Mucosa of gallbladder (tissue), 1 donor: ENCODE measurements at regions not wholly inside any gene's neighbourhood (a gene's known extent, or its start where the extent isn't known, plus 50 kb on each side); places are given as distances from the start of the nearest gene placed in this dataset.

Source experiments
- DNase-seq: peaks from one replicate; pipeline ENCODE4 v3.0.0-alpha.2; 2020; ENCODE audit warnings: low spot score
- donor health status: DM: no; HTN: no; CAD: no.

DNA sequence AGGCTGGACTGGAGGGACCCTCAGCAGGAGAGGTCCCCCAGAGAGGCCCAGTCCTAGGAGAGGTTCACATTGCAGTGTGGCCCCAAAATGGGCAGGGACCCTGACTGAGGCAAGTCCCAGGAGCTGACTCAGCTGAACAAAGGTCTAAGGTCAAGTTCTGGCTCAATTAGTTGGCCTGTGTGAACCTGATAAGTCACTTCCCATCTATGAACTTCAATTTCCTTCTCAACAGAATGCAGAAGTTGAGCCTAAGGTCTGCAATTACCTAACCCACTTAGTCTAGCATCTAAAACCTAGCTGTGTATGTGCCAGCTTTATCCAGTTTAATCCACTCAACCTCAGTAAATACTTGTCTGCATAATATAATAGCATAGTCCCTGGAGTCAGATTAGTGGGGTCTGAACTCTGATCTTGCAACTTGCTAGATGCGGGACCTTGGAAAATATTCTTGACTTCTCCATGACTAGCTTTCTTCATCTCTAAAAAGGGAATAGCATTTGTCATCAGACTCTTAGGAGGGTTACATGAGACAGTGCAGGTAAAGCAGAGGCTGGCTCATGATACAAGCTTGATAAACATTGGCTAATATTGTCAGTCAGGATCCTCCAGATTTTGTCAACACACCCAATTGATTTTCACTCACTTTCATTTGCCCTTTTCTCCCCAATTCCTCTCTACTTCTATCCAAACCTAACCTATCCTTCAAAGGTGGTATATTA lies 465.5 kb downstream of the INSC start:
- DNase-seq = no peak

DNA sequence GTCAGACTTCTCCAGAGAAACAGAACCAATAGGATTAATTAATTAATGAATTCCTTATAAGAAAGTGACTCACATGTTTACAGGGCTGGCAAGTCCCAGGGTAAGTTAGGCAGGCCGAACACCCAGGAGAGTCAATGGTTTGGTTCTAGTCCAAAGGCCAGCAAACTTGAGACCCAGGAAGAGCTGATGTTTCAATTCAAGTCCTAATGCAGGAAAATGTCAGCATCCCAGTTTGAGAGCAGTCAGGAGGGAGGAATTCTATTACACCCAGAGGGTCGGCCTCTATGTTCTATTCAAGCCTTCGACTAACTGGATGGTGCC lies 466.0 kb downstream of the INSC start:
- peak; percentile 61 for DNase-seq

DNA sequence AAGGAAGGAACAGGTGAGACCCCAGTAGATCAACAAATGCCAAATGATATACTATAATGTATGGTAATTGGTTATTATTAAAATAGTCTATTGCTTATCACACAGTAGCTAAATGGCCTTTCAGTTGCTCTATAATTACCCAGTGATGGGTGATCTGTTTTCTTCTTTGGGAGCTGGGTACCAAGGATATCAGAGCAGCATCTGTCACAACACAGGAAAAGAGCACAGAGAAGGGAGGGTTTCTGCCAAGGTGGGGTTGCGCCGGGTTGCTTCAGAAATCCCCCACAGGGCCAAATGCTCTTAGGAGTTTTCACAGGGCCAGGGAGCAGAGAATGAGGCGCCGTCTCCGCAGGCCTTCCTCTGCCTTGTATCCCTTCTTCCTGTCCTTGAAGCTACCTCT lies 469.4 kb downstream of the INSC start:
- no peak for DNase-seq

DNA sequence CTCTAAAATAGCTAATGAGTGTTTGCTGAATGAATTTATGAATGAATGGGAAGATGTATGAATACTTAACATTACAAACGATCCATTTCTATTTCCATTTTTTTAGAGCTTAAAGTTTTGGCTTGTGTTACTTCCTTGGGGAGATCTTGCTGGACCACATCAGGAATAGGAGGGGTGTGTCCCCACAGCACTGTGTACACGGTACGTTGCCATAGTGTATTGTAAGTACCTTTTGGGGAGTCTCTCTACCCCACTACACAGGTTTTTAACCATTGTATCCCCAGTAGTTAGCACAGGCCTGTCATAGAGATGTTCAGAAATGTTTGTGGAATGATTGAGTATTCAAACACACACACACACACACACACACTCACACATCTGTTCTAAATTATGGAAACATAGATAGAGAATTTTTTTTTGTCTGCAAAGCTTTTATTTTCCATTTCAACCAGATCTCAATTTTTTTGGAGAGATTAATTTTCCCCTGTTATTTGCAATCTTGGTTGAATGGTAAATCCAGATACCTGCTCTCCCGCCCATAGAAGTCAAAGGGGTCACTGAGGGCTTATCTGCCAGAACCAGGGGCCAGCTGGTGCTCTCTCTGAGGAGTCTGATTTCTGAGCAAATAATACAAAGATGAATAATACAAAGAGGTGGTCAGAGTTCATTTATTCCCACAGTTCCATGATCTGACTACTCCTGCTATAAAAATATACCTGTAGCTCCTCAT lies 471.0 kb downstream of the INSC start:
- no peak for DNase-seq

DNA sequence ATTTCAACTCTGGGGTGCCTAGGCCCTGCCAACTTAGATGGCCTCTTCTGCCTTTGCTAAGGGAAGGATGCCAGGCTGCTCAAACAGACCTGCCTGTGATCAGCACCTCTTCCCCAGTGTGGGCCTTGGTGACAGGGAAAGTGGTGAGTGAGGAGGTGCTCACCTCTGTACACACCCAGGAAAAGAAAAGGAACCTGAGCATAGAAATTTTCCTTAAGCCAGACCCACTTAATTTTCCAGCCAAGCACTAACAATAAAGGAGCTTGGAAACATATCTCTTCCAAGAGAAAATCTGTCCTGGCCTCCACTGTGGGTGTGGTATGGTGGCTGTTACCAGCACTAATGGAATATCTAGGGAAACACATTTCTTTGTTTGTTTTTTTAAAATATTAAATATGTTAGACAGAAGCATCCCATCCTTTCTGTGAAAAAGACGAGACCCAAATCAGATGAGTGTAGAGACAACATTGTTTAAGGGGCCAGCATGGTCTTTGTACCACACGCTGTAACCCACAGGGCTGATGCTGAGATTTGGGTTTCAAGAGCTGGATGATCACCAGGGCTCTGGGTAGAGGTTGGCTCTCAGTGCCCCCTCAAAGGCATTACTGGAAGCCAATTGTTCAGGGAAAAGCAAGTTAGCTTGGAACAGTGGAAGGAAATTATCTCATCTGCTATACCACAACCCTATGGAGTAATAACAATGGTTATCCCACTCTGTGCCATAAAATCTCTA lies 472.2 kb downstream of the INSC start:
- no peak for DNase-seq

DNA sequence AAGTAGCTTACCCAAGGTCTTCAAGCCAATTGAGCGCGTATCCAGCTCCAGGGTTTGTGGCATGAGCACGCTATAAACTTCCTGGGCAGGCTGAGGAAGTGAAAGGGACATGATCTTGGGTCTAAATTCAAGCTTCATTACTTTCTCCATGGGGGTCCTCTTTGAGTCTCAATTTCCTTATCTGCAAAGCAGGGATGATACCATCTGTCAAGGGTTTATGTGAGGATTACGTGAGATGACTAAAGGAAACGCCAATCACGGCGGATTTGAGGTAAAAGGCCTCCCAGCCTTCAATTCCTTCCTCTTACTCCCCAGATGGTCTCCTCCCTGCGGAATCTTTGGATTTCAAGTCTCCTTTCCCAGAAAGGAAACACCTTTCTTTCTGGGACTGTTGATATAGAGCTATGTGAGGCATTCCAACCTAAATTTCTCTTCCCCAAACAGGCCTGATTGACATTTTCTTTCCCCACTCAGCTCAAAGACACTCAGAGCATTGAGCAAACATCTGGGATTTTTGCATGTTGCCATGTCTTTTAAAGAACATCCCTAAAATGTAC lies 474.4 kb downstream of the INSC start:
- no peak for DNase-seq

DNA sequence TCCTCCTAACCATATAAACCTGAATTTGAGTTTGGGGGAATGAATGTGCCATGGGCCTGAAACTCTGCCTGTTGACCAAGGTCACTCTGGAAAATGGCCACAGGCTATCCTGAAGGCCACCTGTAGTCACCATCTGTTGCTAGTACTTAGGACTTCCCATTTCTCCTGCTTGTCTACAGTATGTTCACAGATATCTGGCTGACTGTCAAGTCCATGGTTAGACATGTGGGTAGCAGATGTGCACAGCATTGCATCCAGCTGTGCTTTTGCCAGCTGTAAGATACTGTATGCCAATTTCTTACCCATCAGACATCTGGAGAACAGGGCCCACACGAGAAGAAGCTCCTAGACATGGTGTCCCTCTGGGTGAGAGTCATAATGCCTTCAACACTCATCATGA lies 475.4 kb downstream of the INSC start:
- no peak for DNase-seq

DNA sequence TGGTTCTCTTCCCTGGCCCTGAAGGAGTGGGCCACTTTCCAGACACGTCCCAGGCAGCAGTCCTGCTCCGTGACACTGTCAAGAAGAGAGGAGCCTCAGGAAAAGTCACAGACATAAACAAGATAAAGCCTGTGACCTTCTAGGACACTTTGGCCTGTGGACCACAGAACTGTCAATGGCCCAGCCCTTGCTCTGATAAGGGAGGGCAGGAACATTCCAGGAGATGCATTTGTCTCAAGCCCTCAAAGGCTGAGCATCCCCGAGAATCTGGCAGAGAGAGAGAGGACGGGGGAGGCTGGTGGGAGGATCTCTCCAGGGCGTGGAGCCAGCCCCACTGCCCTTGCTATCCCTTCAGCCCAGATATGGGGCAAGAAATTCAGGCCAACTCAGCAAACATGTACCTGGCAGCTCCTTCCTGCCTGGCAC lies 476.4 kb downstream of the INSC start:
- DNase-seq = no peak

DNA sequence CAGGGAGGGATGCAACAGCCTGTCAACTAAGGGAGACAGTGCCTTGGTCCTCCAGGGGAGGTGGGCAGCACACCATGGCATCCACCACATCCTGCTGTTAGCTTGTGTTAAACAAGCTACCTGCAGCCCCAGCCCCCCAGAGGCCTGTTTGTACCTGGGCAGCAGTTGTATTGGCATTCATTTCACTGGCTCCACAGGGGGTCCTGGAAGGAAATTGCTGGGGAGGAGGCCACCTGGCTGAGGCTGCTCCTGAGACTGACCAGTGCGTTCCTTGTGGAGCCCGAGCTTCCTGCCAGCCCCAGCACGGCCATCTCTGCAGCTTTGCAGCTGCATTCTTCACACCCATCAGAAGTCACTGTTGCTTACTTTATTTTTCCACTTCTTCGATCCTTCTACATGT lies 479.9 kb downstream of the INSC start:
- no peak for DNase-seq

DNA sequence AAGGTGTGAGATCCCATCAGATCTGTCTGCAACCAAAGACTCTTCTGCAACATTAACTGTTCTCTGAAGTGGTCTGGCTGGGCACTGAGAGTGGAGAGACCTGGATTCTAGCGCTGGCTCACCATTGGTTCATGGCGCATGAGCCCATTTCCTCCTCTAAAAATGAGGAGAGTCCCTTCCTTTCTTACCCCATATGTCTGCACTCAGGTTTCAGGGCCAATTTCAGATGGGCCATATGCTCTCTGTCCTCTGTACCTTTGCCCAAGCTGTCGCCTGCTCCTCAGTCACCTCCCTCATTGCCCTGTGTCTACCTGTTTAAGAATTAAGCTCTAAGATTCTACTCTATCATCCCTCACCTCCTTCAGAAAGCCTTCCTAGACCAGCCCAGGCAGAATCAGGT lies 484.7 kb downstream of the INSC start:
- DNase-seq = no peak

DNA sequence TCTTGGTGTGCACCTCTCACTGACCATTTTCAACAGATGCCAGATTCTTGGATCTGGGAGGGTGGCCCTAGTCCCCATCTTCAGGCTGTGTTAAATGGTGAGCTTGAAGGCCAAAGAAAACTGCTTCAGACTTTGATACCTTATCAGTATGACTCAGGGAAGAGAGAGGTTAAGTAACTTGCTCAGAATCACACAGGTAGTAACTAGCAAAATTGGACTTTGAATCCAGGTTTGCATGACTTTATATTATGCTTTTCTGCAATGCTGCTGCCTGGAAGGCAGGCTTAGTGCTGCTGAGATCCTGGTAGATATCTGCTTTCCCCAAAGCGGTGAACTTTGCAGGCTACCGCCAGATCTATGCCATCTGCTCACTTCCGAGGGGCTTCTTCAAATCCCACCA lies 487.3 kb downstream of the INSC start:
- no peak for DNase-seq

DNA sequence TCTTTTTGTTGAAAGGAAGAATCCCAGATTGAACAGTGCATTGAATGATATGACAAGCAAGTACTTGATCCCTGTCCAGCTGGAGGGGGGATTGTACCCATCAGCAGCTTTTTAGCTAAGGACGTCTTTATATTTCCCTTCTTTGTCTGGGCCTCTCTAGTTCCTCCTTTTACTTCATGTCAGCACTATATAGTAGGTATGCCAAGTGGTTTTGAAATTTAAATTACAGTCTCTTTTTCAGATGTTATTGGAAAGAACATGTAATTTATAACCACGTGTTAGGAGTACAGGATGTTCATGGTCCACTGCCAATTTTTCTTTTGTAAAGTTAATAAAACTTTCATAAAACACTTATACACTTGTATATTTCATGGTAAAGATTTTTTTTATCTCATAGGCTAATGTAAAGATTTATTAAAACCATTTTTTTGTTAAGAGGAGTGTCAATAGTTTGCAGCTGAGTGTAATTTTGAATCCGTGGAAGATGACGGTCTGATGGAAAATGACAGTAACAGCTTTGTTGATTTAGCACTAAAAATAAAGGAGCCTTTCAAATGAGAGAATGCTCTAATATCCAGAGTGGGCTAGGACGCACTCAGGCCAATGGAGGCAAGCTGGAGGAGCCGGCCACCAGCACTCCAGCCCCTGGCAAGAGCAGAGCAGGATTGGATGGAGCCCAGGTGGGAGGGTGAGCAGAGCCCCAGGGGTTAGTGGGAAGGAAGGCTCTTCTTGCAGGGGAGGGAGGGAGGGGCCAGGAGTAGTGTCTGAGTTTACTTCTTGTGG lies 488.3 kb downstream of the INSC start:
- DNase-seq = no peak

DNA sequence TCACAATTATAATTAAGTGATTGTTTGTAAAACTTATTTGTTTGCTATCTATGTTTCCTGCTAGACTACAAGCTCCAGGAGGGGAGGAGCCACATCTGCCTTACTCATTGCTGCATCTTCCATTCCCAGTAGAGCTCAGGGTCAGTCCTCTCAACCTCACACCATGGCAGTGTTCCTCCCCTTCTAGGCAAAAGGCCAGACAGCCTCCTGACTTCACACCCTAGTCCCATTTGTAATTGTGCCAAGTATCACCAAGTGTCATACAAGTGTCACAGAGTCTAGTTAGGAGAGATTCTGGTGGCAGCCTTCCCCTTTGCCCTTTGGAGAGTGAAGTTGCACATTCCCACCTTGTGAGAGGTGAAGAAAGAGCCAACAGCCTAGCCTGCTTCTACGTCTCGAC lies 490.4 kb downstream of the INSC start:
- peak; percentile 73 for DNase-seq

DNA sequence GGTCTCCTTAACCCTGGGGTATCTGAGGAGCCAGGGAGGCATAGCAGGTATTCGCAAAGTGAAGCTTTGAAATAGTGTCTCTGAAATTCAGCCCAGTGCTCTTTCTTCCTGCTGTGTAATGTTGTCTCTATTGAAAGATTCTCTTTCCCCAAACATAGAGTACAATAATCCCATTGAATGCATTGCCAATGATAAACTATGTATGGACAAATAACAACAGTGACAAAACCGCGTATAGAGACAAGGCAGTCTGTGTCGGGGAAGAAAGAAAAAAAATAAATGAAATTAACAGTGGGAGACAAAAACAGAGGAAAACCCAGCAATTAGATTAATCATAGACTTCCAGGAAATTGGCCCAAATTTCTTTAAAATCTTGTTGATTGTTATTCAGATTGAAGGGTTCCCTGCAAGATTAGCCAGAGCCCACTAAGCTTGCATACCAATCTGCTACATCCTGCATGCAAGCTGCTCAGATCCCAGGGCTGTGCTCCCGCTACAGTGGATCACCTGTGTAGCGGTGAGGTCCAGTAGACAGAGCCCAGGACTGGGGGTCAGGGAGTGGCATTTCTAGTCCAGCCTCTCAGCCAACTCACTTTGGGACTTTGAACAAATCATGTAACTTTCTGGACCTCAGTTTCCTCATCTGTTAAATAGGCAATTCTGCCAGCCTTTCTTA lies 492.8 kb downstream of the INSC start:
- no peak for DNase-seq

DNA sequence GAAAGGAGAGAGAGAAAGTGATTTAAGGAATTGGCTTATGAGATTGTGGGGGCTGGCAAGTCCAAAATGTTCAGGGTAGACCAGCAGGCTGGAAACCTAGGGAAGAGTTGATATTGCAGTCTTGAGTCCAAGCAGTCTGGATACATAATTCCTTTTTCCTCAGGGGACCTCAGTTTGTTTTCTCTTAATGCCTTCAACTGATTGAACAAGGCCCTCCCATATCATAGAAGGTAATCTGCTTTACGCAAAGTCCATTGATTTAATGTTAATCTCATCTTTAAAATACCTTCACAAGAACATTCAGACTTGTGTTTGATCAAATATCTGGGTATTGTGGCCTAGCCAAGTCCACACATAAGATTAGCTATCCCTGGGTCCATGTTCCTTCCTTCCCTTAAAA lies 494.7 kb downstream of the INSC start:
- DNase-seq = no peak

DNA sequence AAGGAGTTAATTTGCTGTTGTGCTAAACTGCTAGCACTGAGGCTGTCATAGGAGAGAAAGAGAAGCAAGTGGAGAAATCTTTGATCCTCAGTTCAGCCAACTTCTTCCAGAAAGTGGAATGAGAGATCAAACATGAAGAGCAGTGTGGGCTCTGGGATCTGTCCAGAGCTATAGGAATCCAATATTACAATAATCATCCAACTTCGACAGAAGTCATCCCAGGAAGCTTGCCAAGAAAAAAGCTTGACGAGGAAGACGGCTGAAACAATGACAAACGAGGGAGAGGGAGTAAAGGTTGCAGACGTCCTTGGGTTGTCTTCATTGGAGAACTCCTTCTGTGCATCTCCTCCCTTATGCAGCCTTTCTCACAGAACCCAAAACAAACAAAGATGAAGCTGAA lies 496.2 kb downstream of the INSC start:
- DNase-seq = no peak

DNA sequence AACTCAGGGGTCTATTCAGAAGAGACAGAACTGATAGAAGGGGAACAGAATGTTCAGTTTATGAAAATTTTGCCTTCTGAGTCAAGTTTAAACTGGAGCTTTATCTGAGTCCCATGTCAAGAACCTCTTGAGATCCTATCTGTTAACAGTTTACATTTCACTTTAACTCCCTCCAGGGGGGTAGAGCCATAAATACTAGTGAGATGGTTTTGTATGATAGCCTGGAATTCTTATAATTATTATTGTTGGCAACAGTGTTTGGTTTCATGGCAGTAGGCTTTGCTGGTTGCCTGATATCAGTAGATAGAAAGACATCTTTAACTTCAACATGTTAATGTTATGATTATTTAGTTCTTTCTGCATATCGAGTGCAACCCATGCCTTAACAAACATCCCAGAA lies 498.5 kb downstream of the INSC start:
- no peak for DNase-seq

DNA sequence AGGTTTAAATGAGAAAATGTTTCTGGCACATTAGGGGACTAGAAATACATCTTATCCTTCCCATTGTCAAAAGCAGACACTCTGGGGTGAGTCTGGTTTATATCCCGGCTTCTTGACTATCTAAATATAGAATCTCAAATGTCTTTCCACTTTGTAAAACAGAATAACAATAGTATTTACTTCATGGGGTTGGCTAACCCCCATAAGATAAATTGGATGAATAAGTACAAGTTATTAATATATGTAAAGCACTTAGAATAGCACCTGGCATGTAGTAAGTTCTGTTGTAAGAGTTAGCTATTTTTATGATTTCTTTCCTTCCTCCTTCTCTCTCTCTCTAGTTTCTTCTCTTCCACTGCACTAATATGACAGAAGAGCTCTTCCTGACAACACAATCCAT lies 499.1 kb downstream of the INSC start:
- no peak for DNase-seq

DNA sequence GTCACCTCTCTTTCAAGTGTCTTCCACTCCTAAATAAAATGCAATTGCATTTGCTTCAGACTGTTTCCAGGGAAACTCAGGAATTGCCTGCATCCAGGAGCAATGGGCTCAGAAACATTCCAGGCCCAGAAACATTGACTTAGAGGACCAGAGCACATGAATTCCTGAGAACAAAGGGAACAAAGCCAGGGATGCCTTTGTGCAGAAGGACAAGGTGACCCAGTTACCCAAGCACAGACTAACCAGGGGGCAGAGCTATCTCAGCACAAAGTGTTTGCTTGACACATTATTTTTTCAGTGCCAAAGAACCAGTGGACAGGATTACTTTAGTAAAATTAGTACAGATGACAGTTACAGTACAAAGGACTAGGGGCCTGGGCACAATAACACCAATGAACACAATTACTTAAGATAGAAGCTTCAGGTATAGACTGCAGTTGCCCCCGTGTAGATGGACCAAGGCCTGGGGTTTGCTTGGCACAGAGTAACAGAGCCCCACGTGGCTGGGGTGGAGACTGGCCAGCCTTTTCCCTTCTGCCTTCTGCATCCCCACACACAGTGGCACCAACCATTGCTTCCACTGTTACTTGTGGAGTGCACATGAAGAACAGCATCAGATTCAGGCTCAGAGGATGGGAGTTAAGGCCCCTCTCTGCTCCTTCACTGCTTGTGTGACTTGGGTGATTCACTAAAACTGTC lies 500.8 kb downstream of the INSC start:
- no peak for DNase-seq

DNA sequence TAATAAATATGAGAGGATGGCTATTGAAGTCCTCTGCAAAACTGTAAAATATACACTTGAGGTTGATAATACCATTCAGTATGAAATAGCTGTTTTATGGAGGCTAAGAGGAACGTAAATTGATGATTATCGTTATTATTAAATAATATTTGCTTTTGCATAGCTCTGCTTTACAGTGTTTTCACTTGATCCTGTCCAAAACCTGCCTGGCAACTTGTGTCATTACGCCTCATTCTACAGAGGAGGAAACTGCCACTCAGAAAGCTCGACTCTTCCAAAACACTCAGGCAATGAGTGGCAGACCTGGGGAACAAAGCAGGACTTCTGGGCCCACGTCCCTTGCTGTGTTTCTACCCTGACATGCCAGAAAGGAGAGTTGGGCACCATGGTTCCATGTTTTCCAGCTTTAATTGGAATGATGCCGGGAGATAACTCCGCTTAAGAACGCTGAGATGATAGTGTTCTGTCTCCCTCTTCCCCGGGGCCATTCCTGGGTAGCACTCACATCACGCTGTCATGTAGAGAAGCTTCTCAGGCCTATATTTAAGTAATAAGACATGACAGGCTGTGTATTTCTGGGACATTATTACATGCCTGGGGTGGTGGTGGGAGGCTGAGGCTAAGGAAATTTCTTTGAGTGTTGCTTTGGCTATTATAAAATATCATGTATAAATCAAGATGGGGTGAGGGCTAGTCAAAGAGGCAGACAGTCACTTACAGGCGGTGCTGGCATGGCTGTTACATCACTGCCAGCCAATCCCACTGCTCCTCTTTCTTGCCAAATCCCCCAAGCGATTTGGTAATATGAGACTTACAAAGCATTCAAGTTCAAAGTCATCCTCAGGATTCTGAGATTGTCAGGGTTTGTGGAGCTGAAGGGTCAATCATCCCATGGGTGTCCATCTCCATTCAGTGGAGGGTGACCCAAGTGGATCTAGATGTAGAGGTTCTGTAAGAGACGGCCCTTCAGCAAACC lies 501.7 kb downstream of the INSC start:
- no peak for DNase-seq
